NOMO-1 (cell line): ENCODE measurements at regions not wholly inside any gene's neighbourhood (a gene's known extent, or its start where the extent isn't known, plus 50 kb on each side); places are given as distances from the start of the nearest gene placed in this dataset.
"Not testable (repeated sequence)": the region's sequence is repeated elsewhere in the genome, so short reads cannot be mapped to it uniquely, and the experiment has no call there.

ENCODE experiments used
- DNase-seq, 2 experiments: peaks; one replicate each; lab custom pipeline; 2025; ENCODE audit not compliant: unreplicated experiment in 2 of 2; lab: John Stamatoyannopoulos, UW

GRCh38 chr17:51387582-51387981, 127.2 kb downstream of the UTP18 start:
- no peak for DNase-seq

DNA sequence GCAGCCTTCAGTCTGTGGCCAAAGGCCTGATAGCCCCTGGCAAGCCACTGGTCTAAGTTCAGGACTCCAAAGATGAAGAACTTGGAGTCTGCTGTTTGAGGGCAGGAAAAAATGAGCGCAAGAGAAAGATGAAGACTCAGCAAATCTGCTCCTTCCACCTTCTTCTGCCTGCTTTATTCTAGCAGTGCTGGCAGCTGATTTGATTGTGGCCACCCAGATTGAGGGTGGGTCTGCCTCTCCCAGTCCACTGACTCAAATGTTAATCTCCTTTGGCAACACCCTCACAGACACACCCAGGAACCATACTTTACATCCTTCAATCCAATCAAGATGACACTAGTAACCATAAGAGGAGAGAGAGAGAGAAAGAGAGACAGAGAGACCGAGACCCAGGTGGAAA, 127.6 kb downstream of the UTP18 start:
- no peak for DNase-seq

DNA sequence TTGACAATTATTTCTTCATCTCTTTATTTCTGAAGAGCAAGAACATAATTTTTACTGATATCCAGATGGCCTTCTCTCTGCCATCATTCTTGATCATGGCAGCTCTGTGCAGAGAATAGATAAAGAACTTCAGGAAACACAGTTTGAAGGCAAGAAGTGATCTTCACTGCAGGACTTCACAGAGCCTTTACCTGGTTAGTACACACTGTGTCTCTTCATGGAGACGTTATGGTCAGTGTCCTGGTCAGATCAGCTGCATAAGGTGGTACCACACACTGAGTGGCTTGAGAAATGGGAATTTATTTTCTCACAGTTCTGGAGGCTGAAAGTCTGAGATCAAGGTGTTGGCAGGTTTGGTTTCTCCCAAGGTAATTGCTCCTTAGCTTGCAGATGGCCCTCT, 129.5 kb downstream of the UTP18 start:
- no peak for DNase-seq

GRCh38 chr17:51391982-51392654, 131.8 kb downstream of the UTP18 start:
- no peak for DNase-seq

DNA sequence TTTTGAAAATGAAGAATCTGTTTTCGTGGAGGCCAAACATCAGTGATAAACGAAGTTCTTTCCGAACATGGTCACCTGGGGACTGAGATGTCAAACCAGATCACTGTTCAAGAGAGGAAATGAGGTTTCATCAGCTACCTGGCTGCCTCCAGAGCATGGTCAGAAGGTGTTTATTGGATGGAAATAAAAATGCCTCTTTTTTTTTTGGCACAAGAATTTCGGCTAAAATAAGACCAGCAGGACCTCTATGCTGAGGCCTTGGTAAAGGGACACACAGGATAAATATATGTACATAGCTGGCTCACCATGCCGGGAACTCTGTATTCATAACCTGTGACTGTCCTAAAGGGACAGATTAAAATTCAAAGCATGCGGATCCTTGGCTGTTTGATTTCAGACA, 135.3 kb downstream of the UTP18 start:
- DNase-seq, result no peak

DNA sequence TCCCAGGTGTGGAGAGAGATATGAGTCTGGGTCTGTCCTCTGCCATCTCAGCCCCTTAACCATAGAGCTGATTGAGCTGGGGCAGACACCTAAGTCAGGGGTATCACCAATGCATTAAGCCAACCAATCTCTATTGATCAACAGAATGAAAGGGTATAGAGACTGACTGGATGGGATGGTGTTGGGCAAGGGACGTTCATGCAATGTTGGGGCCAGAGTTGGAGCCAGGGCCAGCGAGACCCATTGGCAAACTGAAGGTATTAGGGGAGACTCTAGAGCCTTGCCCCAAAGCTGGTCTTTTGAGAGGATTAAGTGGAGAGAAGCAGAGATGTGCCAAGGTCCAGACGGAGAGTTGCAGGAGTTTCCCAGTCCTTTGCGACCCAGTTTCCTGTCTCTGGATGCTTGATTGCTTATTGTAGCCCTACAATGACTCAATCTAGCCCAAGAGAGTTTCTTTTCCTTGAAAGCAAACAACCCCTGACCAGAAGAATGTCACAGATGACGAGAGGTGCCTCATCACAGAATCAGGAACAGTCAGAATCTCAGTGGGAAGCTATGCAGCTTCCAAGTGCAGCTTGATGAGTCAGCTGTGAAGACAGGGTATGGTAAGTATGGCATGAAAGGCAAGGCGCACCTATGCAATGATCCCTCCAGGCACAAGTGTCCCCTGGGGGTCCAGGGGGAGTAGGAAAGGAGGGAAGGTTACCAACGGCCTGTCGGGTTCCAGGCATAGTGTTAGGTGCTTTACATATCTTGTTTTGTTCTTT, 137.2 kb downstream of the UTP18 start:
- DNase-seq, result no peak

GRCh38 chr17:51398128-51398525, 137.8 kb downstream of the UTP18 start:
- no peak for DNase-seq

DNA sequence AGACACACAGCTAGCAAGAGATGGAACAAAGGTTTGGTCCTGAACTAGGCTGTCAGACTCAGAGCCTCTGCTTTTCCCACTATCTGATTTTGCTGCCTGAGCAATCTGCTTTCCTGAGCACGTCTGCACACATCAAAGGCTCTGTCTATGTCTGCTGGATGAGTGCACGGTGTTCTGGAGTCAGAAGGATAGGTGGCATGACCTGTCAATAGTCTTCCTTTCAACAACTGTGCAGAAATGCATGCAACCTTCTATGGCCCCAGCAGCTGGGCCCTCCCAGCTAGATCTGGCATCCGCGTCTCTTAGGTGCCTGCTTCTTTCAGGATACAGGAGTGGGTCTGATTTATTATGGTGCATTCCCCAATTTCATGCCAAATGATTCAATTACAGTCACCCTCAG, 138.3 kb downstream of the UTP18 start:
- DNase-seq, result no peak

GRCh38 chr17:51401279-51401678, 140.9 kb downstream of the UTP18 start:
- no peak for DNase-seq

DNA sequence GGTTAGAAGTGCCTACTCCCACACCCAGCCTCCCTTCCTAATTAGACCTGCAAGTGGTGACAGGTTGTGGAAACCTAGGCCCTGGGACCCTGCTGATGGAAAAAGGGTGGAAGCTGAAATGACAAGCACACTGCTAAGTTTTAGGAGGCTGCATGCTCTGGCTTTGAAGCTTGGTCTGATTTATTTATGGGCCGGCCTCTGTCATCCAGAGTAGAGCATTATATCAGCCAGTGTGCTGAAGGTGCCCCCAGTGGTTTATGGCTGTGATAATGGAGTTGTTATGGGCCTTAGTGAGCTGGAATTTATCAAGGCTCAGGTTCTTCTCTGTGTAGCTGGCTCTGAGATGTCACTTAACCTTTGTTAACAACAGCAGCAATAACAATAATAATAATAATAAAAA, 142.6 kb downstream of the UTP18 start:
- no peak for DNase-seq

DNA sequence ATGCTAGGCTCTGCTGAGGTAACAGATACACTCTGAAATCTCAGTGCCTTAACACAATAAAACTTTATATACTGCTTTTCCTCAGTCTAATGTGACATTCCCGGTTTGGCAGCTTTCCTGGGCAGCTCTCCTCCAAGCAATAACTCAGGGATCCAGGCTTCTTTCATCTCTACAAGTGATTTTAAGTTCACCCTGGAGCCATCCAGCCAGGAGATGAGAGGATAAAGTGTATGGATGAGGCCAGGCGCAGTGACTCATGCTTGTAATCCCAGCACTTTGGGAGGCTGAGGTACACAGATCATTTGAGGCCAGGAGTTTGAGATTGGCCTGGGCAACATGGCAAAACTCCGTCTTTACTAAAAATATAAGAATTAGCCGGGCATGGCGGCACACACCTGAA, 147.2 kb downstream of the UTP18 start:
- no peak for DNase-seq

DNA sequence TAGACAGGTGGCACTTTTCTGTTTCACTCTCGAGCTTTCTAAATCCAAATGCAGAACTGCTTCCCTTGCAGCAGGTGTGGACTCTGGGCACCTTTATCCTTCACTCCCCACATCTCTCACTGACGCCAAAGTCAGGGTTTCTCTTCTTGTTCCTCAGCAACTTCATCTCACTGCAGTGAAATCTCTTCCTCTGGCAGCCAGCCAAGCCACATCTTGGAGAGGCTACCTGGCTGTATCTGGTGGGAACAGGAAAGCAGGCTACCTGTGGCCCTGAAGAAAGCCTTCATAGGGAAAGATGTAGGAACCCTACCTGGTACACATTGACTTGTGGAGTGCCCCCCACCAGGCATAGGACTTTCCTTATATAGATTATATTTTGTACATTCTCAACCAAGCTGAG, 159.1 kb downstream of the UTP18 start:
- no peak for DNase-seq

GRCh38 chr17:51421525-51421924, 161.2 kb downstream of the UTP18 start:
- DNase-seq, result no peak

GRCh38 chr17:51422634-51423033, 162.3 kb downstream of the UTP18 start:
- no peak for DNase-seq

DNA sequence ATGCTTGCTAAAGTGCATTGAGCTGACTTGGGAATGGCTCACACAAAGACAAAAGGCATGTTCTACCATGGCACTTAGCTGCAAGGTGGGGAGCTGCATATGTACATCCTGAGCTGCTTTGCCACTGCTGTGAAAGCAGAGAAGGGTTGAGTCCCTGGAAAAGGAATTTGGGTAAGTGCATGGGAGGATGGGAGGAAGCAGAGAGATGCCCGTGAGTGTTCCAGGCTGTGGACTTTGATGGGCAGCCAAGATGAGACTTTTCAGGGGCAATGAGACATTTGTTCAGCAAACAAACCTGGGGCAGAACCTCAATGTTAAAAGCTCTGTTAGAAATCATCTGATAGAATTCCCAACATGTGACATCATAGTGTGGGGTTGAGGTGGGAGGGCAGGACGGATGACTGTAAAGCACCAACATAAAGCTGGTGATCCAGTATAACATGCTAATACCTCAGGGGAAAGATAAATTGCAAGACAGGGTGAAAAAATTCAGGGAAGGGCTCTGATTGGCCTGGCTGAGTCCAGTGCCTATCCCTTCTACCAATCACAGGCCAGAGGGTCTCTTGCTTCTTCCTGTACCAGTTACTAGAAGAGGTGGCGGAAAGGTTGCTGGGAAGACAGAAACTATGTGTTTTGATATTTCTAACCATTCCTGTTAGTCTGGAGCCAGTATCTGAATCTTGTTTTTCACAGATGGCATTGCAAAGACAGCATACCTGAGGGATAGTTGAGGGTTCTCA, 163.2 kb downstream of the UTP18 start:
- no peak for DNase-seq

DNA sequence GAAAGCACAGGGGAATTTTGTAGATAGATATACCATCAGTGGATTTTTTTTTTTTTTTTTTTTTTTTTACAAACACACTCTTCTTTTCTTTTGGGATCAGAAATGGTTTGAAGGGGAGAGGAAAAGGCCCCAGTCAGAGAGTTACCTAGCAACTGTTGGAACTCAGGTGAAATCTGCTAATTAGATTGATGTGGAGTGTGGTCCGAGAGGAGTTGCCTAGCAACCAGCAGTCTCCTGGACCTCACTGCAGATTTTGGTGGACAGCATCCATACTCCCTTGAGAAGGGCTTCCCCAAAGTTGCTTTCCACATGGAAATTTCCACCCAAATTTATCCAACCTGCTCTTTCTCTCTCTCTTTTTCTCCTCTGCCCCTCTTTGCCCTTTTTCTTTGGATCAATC, 165.4 kb downstream of the UTP18 start:
- no peak for DNase-seq

DNA sequence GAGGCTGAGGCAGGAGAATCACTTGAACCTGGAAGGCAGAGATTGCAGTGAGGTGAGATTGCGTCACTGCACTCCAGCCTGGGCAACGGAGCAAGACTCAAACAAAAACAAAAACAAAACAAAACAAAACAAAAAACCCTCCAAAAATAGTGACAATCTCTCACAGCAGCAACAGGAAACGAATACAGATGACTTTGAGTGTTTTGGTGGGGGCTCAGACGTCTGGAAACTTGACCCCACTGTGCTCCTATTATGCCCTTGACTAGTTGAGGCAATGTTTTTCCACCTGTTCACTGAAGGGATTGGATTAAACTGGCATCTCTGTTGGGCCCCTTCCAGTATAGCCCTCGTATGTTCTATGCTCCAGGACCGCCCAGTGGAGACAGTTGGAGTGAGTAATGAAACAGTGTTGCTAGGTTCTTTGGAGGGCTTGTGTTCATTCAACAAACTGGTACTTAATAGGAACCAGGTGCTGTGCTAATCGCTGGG, 167.0 kb downstream of the UTP18 start:
- no peak for DNase-seq

GRCh38 chr17:51427856-51428255, 167.5 kb downstream of the UTP18 start:
- no peak for DNase-seq

DNA sequence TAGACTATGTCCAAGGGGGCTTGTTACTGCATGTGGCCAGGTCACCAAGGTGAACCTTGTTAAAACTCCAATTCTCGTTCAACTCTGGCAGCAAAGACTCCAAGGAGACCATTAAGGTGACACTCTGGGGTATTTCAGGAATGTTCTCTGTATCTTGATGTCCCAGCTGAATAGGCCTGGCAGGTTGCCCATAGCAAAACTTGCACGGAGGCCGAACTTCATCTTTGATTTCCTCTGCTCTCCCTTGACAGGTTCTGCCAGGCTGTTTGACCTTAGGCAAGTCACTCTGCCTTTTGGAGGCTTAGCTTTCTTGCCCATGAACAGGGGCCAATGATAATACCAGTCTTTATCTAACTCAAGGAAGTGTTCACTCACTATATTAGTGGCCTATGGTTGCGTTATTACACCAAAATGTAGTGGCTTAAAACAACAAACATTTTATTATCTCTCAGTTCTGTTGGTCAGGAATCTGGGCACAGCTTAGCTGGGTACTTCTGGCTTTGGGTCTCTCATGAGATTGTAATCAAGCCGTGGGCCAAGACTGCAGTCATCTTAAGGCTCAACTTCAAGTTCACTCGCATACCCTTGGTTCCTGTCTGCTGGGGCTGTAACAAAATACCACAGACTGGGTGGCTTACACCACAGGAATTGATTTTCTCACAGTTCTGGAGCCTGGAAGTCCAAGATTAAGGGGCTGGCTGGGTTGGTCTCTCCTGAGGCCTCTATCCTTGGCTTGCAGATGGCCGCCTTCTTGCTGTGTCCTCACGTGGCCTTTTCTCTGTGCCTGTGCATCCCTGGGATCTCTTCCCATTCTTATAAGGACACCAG, 168.5 kb downstream of the UTP18 start:
- no peak for DNase-seq

DNA sequence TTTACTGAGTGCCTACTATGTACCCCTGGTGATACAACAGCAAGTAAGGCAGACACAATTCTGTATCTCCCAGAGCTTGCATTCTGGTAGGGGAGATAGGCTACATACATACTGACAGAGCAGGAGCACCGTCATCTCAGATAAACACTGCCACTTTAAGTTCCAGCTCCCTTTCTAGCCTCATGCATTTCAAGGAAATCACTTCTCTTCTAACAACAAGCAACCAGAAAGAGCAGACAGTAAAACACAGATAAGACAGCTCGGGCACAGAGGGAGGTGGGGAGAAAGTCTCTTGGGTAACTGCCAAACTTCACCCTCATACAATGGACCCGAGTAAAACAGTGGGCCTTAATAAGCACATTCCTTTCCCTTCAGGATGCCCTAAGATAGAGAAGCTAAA, 169.6 kb downstream of the UTP18 start:
- DNase-seq, result not testable (repeated sequence)

DNA sequence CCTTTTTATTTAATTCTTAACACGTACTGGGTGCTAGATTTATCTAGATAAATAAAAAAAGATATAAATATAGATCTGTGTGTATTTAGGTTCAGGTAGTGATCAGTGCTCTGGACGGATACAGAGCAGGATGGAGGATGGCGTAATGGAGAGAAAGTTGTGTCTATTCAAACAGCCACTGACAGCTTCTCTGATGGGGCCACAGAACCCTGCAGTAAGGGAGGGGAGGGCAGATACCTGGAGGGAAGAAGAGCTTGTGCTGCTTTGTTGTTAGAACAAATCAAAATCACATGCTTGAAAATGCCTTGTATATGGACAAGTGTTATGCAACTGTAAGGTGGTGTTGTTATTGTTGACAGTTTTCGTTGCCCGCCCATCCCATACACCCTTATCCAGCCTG, 170.2 kb downstream of the UTP18 start:
- no peak for DNase-seq
